B cell (primary cell): ENCODE measurements at regions not wholly inside any gene's neighbourhood (a gene's known extent, or its start where the extent isn't known, plus 50 kb on each side); places are given as distances from the start of the nearest gene placed in this dataset.

Experiments used
- ATAC-seq: fragments of 200-7000 bp; cut with Tn5 transposase; one replicate; pipeline ENCODE4 v1.10.0; 2021; ENCODE audit warnings: low read depth, mild to moderate bottlenecking, moderate number of reproducible peaks, moderate library complexity
- CTCF ChIA-PET: fragments of 350-600 bp; sonication (Branson Sonifier 250); formaldehyde crosslinking; loops from one replicate; lab custom pipeline; 2021; ENCODE audit warnings: antibody characterized with exemption, inconsistent platforms; lab: Charles Lee
- POLR2A ChIA-PET: fragments of 350-600 bp; sonication (Branson Sonifier 250); formaldehyde crosslinking; loops from one replicate; lab custom pipeline; 2021; ENCODE audit warnings: antibody characterized with exemption; lab: Charles Lee
- DNase-seq: peaks from one replicate; pipeline ENCODE4 v3.0.0; 2013
- H2AFZ ChIP-seq: 2 replicates; pipeline ENCODE4 v1.6.1; 2012; ENCODE audit warnings: mild to moderate bottlenecking, low read depth, low read length; ENCODE audit not compliant: insufficient read depth, poor library complexity, severe bottlenecking
- H3K27ac ChIP-seq, 2 donors: 1 replicate in 1 of 2; 2 replicates in 1 of 2; pipeline ENCODE4 v1.5.1; 2012 to 2013; ENCODE audit warnings: low read length in 2 of 2, mild to moderate bottlenecking in 2 of 2, moderate library complexity in 1 of 2
- H3K27me3 ChIP-seq, 4 experiments: fragments of 200-600 bp in 1 of 4; sonication (generic) in 1 of 4; replicated peaks in 1 of 4; 1 replicate in 2 of 4; 2 replicates in 2 of 4; pipeline versions ENCODE4 v1.6.1 to v1.7.0; 2013 to 2016; ENCODE audit warnings: low read length in 3 of 4, mild to moderate bottlenecking in 2 of 4, mixed read lengths in 1 of 4, moderate library complexity in 1 of 4; ENCODE audit not compliant: insufficient read depth in 4 of 4, control insufficient read depth in 3 of 4; ENCODE audit errors: control extremely low read depth in 1 of 4
- H3K36me3 ChIP-seq, 2 experiments: replicated peaks in 1 of 2; 1 replicate in 1 of 2; 2 replicates in 1 of 2; pipeline versions ENCODE4 v1.6.1 to v1.7.1; 2013; ENCODE audit warnings: low read length in 1 of 2; ENCODE audit not compliant: insufficient read depth in 2 of 2, control insufficient read depth in 1 of 2; ENCODE audit errors: control extremely low read depth in 1 of 2, extremely low read depth in 1 of 2
- H3K4me1 ChIP-seq, 2 donors: fragments of 200-600 bp in 1 of 2; sonication (generic) in 1 of 2; 1 replicate in 1 of 2; 2 replicates in 1 of 2; pipeline versions ENCODE4 v1.5.1 to v1.6.1; 2013 to 2017; ENCODE audit warnings: low read length in 2 of 2; ENCODE audit not compliant: control insufficient read depth in 2 of 2, insufficient read depth in 2 of 2
- H3K4me2 ChIP-seq: replicated peaks from 2 replicates; pipeline ENCODE3; 2012; ENCODE audit warnings: mild to moderate bottlenecking, low read depth, low read length; ENCODE audit not compliant: poor library complexity, severe bottlenecking
- H3K4me3 ChIP-seq, 5 experiments: fragments of 200-600 bp in 1 of 5; sonication (generic) in 1 of 5; 1 replicate in 3 of 5; 2 replicates in 2 of 5; pipeline versions ENCODE4 v1.5.1 to v1.7.0; 2011 to 2016; ENCODE audit warnings: low read length in 4 of 5, mild to moderate bottlenecking in 4 of 5, low read depth in 2 of 5, control low read depth in 1 of 5, moderate library complexity in 1 of 5; ENCODE audit not compliant: insufficient read depth in 1 of 5; ENCODE audit errors: control extremely low read depth in 1 of 5, extremely low read depth in 1 of 5
- H3K79me2 ChIP-seq: fragments of 200-600 bp; sonication (generic); one replicate; pipeline ENCODE4 v1.6.0; 2016; ENCODE audit warnings: low read length; ENCODE audit not compliant: control insufficient read depth, insufficient read depth
- H3K9ac ChIP-seq: fragments of 200-600 bp; sonication (generic); 2 replicates; pipeline ENCODE4 v1.6.1; 2017; ENCODE audit warnings: mild to moderate bottlenecking, low read length, moderate library complexity
- H3K9me3 ChIP-seq, 3 donors: one replicate each; pipeline versions ENCODE4 v1.6.1 to v1.7.1; 2013; ENCODE audit warnings: low read length in 2 of 3; ENCODE audit not compliant: control insufficient read depth in 2 of 3, insufficient read depth in 1 of 3; ENCODE audit errors: control extremely low read depth in 1 of 3
- H4K20me1 ChIP-seq: 2 replicates; pipeline ENCODE4 v1.6.0; 2012; ENCODE audit warnings: mild to moderate bottlenecking, low read length; ENCODE audit not compliant: insufficient read depth, control insufficient read depth, poor library complexity, severe bottlenecking
- H3K27ac Mint-ChIP-seq: one replicate; pipeline ENCODE4 v1.8.0; 2021; ENCODE audit warnings: mixed read lengths
- H3K27me3 Mint-ChIP-seq: one replicate; pipeline ENCODE4 v1.8.0; 2021; ENCODE audit warnings: mixed read lengths
- H3K4me1 Mint-ChIP-seq: one replicate; pipeline ENCODE4 v1.8.0; 2021; ENCODE audit warnings: mixed read lengths
- H3K4me3 Mint-ChIP-seq: one replicate; pipeline ENCODE4 v1.8.0; 2021; ENCODE audit warnings: mixed read lengths
- H3K9me3 Mint-ChIP-seq: one replicate; pipeline ENCODE4 v1.8.0; 2022; ENCODE audit warnings: mixed read lengths; ENCODE audit not compliant: insufficient read depth
- EZH2 ChIP-seq: IDR thresholded peaks from 2 replicates; pipeline ENCODE4 v1.6.1; 2012; ENCODE audit warnings: borderline replicate concordance, low read depth, mild to moderate bottlenecking, moderate library complexity, low read length; ENCODE audit not compliant: insufficient read depth, poor library complexity, severe bottlenecking
- WGBS: methylation state at CpG from one replicate; pipeline ENCODE4 v1.1.5; 2013; ENCODE audit warnings: missing lambda C conversion rate; ENCODE audit not compliant: insufficient coverage; 5-methylcytosine and 5-hydroxymethylcytosine counted together
- intact Hi-C: fragments of 100-400 bp; cut with micrococcal nuclease; formaldehyde crosslinking; loops from one replicate; pipeline ENCODE4 v1.10.0; 2022
- TF ChIP-seq, protein P1 (sequence below): fragments of 200-600 bp; IDR thresholded peaks from one replicate; pipeline ENCODE4 v1.8.0; 2022; ENCODE audit warnings: antibody characterized with exemption, mild to moderate bottlenecking

DNA sequence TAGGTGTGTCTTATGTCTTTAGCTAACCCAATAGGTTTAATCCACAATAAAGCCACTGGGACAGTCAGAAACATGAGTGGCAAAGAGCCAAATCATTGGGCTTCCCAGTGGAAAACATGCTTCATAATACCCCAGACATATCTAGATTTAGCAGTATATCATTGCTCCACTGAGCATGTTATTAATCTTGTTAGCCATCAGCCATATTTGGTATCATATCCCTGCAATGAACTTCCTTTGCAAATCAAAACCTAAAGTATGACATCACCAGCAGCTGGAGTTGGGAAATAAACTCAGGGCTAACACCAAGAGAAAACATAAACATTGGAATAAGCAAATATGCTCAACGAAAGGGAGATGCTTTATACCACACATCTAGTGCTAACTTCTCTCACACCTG is 280.8 kb upstream of the NOCT start:
- no peaks in the 10 kb centered on the region for H4K20me1 ChIP-seq
- H3K36me3 ChIP-seq: no peaks in the 10 kb centered on the region
- TF ChIP-seq, protein P1, sequence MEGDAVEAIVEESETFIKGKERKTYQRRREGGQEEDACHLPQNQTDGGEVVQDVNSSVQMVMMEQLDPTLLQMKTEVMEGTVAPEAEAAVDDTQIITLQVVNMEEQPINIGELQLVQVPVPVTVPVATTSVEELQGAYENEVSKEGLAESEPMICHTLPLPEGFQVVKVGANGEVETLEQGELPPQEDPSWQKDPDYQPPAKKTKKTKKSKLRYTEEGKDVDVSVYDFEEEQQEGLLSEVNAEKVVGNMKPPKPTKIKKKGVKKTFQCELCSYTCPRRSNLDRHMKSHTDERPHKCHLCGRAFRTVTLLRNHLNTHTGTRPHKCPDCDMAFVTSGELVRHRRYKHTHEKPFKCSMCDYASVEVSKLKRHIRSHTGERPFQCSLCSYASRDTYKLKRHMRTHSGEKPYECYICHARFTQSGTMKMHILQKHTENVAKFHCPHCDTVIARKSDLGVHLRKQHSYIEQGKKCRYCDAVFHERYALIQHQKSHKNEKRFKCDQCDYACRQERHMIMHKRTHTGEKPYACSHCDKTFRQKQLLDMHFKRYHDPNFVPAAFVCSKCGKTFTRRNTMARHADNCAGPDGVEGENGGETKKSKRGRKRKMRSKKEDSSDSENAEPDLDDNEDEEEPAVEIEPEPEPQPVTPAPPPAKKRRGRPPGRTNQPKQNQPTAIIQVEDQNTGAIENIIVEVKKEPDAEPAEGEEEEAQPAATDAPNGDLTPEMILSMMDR: no peak
- TF ChIP-seq EZH2: no peak
- H3K4me1 Mint-ChIP-seq: no peaks in the 10 kb centered on the region
- no peak overlapping the region for H3K27ac ChIP-seq
- no peak overlapping the region for H3K27ac Mint-ChIP-seq
- no CpG with 5 or more reads among the region's 1 CpG for WGBS
- no peaks in the 10 kb centered on the region for H3K79me2 ChIP-seq
- H3K4me2 ChIP-seq: no peak overlapping the region
- DNase-seq (no peak), ATAC-seq (no peak)
- H2AFZ ChIP-seq: no peak overlapping the region
- ChIA-PET POLR2A (no interaction called here), CTCF (no interaction called here)
- H3K9me3 Mint-ChIP-seq: peaks cover 2% of the 10 kb centered on the region
- no peaks in the 10 kb centered on the region for H3K4me1 ChIP-seq
- no peak overlapping the region for H3K4me3 ChIP-seq
- peaks cover 0 to 3% (median 0%) of the 10 kb centered on the region in 3 donors for H3K9me3 ChIP-seq
- no peak overlapping the region for H3K9ac ChIP-seq
- H3K27me3 ChIP-seq: no peaks in the 10 kb centered on the region
- no peak overlapping the region for H3K4me3 Mint-ChIP-seq
- H3K27me3 Mint-ChIP-seq: no peaks in the 10 kb centered on the region
- intact Hi-C loops: no loop called here

DNA sequence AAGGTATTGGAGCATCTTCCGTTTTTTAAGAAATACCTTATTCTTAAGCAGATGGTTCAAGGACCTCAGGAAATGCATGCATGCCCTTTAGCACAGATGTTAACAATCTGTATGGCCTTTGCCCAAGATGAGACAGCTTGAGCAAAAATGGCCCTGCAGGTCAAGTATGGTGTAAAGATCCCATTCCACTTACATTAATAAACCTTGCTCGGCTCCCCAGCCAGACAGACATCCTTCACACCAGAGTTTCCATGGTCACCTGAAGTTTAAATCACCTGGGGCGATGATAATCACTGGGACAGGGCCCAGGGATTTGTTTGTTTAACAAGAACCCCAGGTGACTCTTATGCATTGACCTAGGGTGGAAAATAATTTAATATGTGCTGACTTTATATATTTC is 287.0 kb upstream of the NOCT start:
- no peaks in the 10 kb centered on the region for H4K20me1 ChIP-seq
- no peak overlapping the region for H3K4me3 Mint-ChIP-seq
- H3K36me3 ChIP-seq: no peaks in the 10 kb centered on the region
- no peak overlapping the region for H3K4me3 ChIP-seq
- ATAC-seq (no peak), DNase-seq (no peak)
- H2AFZ ChIP-seq: no peak overlapping the region
- intact Hi-C loops: no loop called here
- H3K27me3 ChIP-seq: peaks cover 0 to 2% (median 0%) of the 10 kb centered on the region in 4 experiments
- no peaks in the 10 kb centered on the region for H3K9me3 ChIP-seq
- no peak overlapping the region for H3K27ac ChIP-seq
- no peak overlapping the region for H3K27ac Mint-ChIP-seq
- CTCF ChIA-PET: no interaction called here
- TF ChIP-seq EZH2: no peak
- TF ChIP-seq, protein P1: no peak
- 100% methylated on average over 1 of the region's 3 CpGs for WGBS
- H3K4me2 ChIP-seq: no peak overlapping the region
- no peaks in the 10 kb centered on the region for H3K4me1 ChIP-seq
- H3K27me3 Mint-ChIP-seq: no peaks in the 10 kb centered on the region
- POLR2A ChIA-PET: no interaction called here
- no peaks in the 10 kb centered on the region for H3K9me3 Mint-ChIP-seq
- no peaks in the 10 kb centered on the region for H3K79me2 ChIP-seq
- H3K4me1 Mint-ChIP-seq: no peaks in the 10 kb centered on the region
- no peak overlapping the region for H3K9ac ChIP-seq
